ENCODE measurements at regions not wholly inside any gene's neighbourhood (a gene's known extent, or its start where the extent isn't known, plus 50 kb on each side); places are given as distances from the start of the nearest gene placed in this dataset.

DNA sequence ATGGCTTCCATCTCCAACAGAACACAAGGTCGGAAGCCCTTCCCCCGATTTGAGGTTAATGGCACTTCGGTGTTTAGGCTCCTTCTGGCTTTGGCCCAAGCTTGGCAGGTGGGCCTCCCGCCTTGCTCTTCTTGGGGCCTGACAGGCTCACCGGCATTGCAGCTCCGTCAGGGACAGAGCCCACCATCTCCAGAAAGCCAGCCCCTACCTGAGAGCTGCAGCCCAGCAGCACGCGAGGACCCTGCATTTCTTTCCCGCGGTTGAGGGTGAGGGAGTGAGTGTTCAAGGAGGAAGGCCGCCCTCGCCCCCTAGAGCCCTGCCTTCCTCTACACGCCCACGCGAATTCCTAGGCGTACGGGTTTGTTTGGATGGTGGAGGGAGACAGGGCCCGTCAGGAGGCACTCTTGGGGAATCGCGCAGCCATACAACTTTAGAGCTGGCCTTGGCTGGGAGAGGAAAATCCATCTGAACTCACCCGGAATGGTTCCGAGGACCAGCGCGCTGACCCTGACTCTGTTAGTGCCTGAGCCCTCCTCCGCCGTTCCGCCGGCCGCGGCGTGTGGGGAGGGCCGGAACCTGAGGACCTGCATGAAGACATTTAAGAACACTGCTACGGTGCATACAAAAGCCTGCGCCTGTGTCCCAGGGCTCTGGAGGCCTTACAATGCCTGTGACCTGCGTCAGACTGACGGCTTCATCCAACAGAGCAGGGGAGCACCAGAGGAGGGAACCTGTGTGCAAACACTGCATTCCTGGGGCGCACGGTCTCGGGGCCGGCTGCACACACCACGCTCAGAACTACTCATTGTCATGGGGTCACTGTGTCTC is 73.8 kb downstream of the MRPL36 start:
- H3K4me3 ChIP-seq (replicated peaks; ENCODE audit: low read depth, low read length): no peak overlapping the region
- TF ChIP-seq, protein P1, sequence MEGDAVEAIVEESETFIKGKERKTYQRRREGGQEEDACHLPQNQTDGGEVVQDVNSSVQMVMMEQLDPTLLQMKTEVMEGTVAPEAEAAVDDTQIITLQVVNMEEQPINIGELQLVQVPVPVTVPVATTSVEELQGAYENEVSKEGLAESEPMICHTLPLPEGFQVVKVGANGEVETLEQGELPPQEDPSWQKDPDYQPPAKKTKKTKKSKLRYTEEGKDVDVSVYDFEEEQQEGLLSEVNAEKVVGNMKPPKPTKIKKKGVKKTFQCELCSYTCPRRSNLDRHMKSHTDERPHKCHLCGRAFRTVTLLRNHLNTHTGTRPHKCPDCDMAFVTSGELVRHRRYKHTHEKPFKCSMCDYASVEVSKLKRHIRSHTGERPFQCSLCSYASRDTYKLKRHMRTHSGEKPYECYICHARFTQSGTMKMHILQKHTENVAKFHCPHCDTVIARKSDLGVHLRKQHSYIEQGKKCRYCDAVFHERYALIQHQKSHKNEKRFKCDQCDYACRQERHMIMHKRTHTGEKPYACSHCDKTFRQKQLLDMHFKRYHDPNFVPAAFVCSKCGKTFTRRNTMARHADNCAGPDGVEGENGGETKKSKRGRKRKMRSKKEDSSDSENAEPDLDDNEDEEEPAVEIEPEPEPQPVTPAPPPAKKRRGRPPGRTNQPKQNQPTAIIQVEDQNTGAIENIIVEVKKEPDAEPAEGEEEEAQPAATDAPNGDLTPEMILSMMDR (IDR thresholded peaks at IDR 0.05; ENCODE audit: insufficient read depth, low read length, poor library complexity, severe bottlenecking): no peak
- H3K36me3 ChIP-seq (ENCODE audit: control insufficient read depth, insufficient read depth, low read length): no peaks in the 10 kb centered on the region
- no peak for DNase-seq (ENCODE audit: extremely low read depth, insufficient read length)
- no peaks in the 10 kb centered on the region; the same call in 1 of the 2 replicates for H3K27me3 ChIP-seq (replicated peaks; ENCODE audit: control insufficient read depth, insufficient read depth, low read length)

DNA sequence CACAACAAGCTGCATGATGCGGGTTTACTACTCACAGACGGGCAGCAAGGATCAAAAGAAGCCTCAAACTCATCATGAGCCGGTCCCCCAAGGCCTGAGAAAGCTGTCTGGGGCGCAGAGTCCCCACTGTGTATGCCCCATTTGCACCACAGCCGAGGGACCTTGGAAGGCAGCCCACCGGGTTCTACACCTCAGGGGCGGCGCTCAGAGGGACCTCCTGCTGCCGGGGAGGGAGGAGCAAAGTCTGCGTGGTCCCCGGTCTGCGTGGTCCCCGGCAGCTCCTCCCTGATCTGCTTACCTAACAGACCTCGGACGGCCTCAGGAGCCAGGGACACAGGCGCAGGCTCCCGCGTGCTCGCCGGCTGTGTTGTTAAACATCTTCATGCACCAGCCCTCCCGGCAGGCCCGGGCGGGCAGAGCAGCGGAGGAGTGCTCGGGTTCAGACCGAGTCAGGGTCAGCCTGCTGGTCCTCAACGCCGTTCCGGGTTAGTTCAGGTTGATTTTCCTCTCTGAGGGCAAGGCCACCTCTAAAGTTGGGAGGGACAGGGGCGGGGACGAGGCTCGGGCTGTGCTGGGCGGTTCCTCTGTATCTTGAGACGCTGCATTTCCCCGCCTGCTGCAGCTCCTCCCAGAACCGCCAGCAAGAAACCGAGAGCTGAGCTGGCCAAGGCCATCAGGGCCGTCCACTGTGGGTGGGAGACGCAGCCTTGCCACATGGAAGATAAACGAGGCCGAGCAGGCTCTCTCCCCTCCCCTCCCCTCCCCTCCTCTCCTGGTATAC is 74.6 kb downstream of the MRPL36 start:
- Histone ChIP-seq H3K36me3 (ENCODE audit: control insufficient read depth, insufficient read depth, low read length) (no peaks in the 10 kb centered on the region), H3K4me3 (replicated peaks; ENCODE audit: low read depth, low read length) (no peak overlapping the region), H3K27me3 (replicated peaks; ENCODE audit: control insufficient read depth, insufficient read depth, low read length) (no peaks in the 10 kb centered on the region; the same call in 1 of the 2 replicates)
- TF ChIP-seq, protein P1 (IDR thresholded peaks at IDR 0.05; ENCODE audit: insufficient read depth, low read length, poor library complexity, severe bottlenecking): no peak
- DNase-seq (ENCODE audit: extremely low read depth, insufficient read length): no peak

DNA sequence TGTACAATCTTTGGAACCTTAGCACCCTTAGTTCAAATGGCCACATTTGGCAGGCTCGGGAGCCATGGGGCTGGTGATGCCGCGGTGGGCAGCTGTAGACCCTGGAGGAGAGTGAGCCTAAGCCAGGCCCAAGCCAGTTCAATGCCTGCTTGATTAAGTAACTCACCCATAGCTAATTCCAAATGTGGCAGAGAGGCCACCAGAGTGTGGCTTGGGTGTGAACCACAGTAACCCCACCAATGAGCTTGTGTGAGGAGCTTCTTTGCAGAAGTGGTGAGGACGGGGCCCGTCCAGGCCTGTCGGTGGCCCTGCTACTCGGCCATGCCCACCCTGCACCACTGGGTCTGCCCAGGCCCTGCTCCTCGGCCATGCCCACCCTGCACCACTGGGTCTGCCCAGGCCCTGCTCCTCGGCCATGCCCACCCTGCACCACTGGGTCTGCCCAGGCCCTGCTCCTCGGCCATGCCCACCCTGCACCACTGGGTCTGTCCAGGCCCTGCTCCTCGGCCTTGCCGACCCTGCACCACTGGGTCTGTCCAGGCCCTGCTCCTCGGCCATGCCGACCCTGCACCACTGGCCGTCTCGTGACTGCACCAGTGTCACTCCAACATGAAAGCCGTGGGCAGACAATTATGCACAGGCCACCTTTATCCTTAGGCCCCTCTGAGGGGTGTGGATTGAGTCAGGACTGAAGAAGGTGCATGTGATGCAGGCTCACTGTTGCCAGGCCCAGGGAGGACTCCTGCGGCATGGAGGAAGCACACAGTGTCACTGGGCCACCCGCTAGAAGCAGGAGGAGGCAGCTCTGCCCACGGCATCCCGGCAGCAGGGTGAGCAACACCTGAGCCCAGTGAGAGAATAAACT is 75.4 kb downstream of the MRPL36 start:
- Histone ChIP-seq H3K27me3 (replicated peaks; ENCODE audit: control insufficient read depth, insufficient read depth, low read length) (no peaks in the 10 kb centered on the region; the same call in 1 of the 2 replicates), H3K36me3 (ENCODE audit: control insufficient read depth, insufficient read depth, low read length) (no peaks in the 10 kb centered on the region), H3K4me3 (replicated peaks; ENCODE audit: low read depth, low read length) (no peak overlapping the region)
- TF ChIP-seq, protein P1 (IDR thresholded peaks at IDR 0.05; ENCODE audit: insufficient read depth, low read length, poor library complexity, severe bottlenecking): no peak
- DNase-seq (ENCODE audit: extremely low read depth, insufficient read length): no peak

DNA sequence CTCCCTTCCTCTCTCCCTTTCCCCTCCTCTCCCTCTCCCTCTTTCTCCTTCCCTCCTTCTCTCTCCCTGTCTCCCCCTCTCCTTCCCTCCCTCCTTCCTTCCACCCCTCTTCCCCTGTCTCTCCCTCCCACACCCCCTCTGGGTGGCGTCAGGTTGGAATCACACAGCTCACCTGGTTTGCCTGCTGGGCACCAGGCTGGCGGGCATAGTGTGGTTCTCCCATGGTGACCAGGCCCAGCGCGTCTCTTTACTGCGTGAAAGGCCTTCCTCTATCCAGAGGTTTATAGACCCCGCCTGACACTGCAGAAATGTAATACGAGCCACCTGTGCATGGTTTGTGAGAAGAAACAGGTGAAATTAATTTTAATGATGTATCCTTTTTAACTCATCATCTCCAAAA is 76.2 kb downstream of the MRPL36 start:
- DNase-seq (ENCODE audit: extremely low read depth, insufficient read length): no peak
- no peaks in the 10 kb centered on the region; the same call in 1 of the 2 replicates for H3K27me3 ChIP-seq (replicated peaks; ENCODE audit: control insufficient read depth, insufficient read depth, low read length)
- H3K4me3 ChIP-seq (replicated peaks; ENCODE audit: low read depth, low read length): no peak overlapping the region

DNA sequence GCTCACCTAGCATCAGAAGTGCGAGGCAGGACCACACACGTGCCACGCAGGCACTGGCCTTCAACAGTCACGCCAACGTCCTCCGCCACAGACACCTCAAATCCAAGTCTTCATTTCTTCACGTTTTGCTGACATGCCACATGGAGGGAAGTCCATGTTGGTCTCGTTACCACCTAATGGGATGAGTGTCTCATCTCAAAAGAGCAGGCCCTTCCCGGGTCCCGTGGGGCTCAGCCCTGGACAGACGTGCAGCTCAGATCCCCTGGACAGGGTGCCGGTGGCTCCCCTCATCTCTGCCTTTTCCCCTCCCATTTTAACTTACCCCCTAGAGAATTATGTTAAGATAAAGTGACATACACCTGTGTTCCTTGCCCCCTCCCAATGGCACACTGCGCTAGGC is 76.8 kb downstream of the MRPL36 start:
- DNase-seq (ENCODE audit: extremely low read depth, insufficient read length): no peak
- Histone ChIP-seq H3K27me3 (replicated peaks; ENCODE audit: control insufficient read depth, insufficient read depth, low read length) (no peaks in the 10 kb centered on the region; the same call in 1 of the 2 replicates), H3K36me3 (ENCODE audit: control insufficient read depth, insufficient read depth, low read length) (no peaks in the 10 kb centered on the region), H3K4me3 (replicated peaks; ENCODE audit: low read depth, low read length) (no peak overlapping the region)
- TF ChIP-seq, protein P1 (IDR thresholded peaks at IDR 0.05; ENCODE audit: insufficient read depth, low read length, poor library complexity, severe bottlenecking): no peak

More for the DNA sequence above, 76.2 kb downstream of the MRPL36 start:
- TF ChIP-seq, protein P1 (IDR thresholded peaks at IDR 0.05; ENCODE audit: insufficient read depth, low read length, poor library complexity, severe bottlenecking): no peak
- H3K36me3 ChIP-seq (ENCODE audit: control insufficient read depth, insufficient read depth, low read length): no peaks in the 10 kb centered on the region
